KMS-11 (cell line): ENCODE measurements at regions not wholly inside any gene's neighbourhood (a gene's known extent, or its start where the extent isn't known, plus 50 kb on each side); places are given as distances from the start of the nearest gene placed in this dataset.

Source experiments
- H2AFZ ChIP-seq: fragments of 200-600 bp; sonication (generic); 2 replicates; pipeline ENCODE4 v1.6.1; 2016; ENCODE audit warnings: antibody characterized with exemption, mixed run types, low read depth
- H3K27ac ChIP-seq: fragments of 200-600 bp; sonication (generic); 2 replicates; pipeline ENCODE4 v1.6.1; 2016; ENCODE audit warnings: mild to moderate bottlenecking, mixed run types
- H3K27me3 ChIP-seq: fragments of 200-600 bp; sonication (generic); 2 replicates; pipeline ENCODE4 v1.6.1; 2017; ENCODE audit warnings: mild to moderate bottlenecking, low read depth, mixed run types, moderate library complexity; ENCODE audit not compliant: insufficient read depth
- H3K36me3 ChIP-seq: fragments of 200-600 bp; sonication (generic); 2 replicates; pipeline ENCODE4 v1.6.1; 2017; ENCODE audit warnings: mild to moderate bottlenecking, mixed run types; ENCODE audit not compliant: insufficient read depth
- H3K4me1 ChIP-seq: fragments of 200-600 bp; sonication (generic); 2 replicates; pipeline ENCODE4 v1.6.1; 2016; ENCODE audit warnings: mild to moderate bottlenecking, low read depth, mixed run types; ENCODE audit not compliant: poor library complexity, severe bottlenecking
- H3K4me2 ChIP-seq: fragments of 200-600 bp; sonication (generic); 2 replicates; pipeline ENCODE4 v1.7.0; 2016; ENCODE audit warnings: mild to moderate bottlenecking, mixed run types
- H3K4me3 ChIP-seq: fragments of 200-600 bp; sonication (generic); IDR thresholded peaks from 2 replicates; pipeline ENCODE4 v1.6.1; 2017; ENCODE audit warnings: low read depth, low read length, mixed read lengths; ENCODE audit not compliant: insufficient read depth
- H3K79me2 ChIP-seq: fragments of 200-600 bp; sonication (generic); 2 replicates; pipeline ENCODE4 v1.6.1; 2016; ENCODE audit warnings: low read depth, mixed run types; ENCODE audit not compliant: insufficient read depth
- H3K9ac ChIP-seq: fragments of 200-600 bp; sonication (generic); 2 replicates; pipeline ENCODE4 v1.6.1; 2016; ENCODE audit warnings: mild to moderate bottlenecking, mixed run types
- H4K20me1 ChIP-seq: fragments of 200-600 bp; sonication (generic); 2 replicates; pipeline ENCODE4 v1.6.1; 2016; ENCODE audit warnings: mild to moderate bottlenecking, mixed run types; ENCODE audit not compliant: insufficient read depth
- TF ChIP-seq, protein P1 (sequence below): fragments of 200-600 bp; sonication (generic); conservative IDR thresholded peaks from 2 replicates; pipeline ENCODE4 v1.6.1; 2017; ENCODE audit warnings: low read depth, mild to moderate bottlenecking, antibody characterized with exemption, low read length, moderate library complexity, mixed read lengths

DNA sequence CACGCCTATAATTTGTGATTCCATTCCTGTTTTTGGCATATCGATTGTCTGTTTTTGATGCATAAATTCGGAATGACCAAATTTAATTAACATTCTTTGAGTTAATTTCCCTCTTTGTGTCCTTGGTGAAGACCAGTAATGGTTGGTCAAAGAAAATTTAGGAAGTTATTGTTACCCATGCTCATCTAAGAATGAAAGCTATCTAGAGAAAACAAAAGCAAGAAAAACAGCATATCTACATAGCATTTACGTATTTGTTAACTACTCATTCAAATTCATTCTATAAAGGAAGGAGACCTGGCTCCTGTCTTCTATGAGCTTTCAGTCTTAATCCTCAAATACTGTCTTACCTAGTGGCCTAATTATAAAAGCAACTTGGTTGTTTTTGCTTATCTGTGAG is 59.2 kb upstream of the CHST9 start:
- Histone ChIP-seq H2AFZ (no peak overlapping the region), H3K4me1 (no peaks in the 10 kb centered on the region), H3K4me3 (no peak overlapping the region), H4K20me1 (no peaks in the 10 kb centered on the region), H3K36me3 (no peaks in the 10 kb centered on the region), H3K27ac (no peak overlapping the region), H3K4me2 (no peak overlapping the region), H3K79me2 (no peaks in the 10 kb centered on the region), H3K9ac (no peak overlapping the region), H3K27me3 (no peaks in the 10 kb centered on the region)
- TF ChIP-seq, protein P1, sequence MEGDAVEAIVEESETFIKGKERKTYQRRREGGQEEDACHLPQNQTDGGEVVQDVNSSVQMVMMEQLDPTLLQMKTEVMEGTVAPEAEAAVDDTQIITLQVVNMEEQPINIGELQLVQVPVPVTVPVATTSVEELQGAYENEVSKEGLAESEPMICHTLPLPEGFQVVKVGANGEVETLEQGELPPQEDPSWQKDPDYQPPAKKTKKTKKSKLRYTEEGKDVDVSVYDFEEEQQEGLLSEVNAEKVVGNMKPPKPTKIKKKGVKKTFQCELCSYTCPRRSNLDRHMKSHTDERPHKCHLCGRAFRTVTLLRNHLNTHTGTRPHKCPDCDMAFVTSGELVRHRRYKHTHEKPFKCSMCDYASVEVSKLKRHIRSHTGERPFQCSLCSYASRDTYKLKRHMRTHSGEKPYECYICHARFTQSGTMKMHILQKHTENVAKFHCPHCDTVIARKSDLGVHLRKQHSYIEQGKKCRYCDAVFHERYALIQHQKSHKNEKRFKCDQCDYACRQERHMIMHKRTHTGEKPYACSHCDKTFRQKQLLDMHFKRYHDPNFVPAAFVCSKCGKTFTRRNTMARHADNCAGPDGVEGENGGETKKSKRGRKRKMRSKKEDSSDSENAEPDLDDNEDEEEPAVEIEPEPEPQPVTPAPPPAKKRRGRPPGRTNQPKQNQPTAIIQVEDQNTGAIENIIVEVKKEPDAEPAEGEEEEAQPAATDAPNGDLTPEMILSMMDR, result no peak

GRCh38 chr18:27242392-27243047 is 57.4 kb upstream of the CHST9 start:
- Histone ChIP-seq H3K79me2 (no peaks in the 10 kb centered on the region), H3K4me2 (no peak overlapping the region), H3K4me1 (no peaks in the 10 kb centered on the region), H3K4me3 (no peak overlapping the region), H3K36me3 (no peaks in the 10 kb centered on the region), H2AFZ (no peak overlapping the region), H4K20me1 (no peaks in the 10 kb centered on the region), H3K9ac (no peak overlapping the region), H3K27ac (no peak overlapping the region), H3K27me3 (no peaks in the 10 kb centered on the region)
- TF ChIP-seq, protein P1, result no peak

GRCh38 chr18:27240383-27240782 is 55.3 kb upstream of the CHST9 start:
- Histone ChIP-seq H3K4me3 (no peak overlapping the region), H3K27ac (no peak overlapping the region), H3K4me2 (no peak overlapping the region), H3K79me2 (no peaks in the 10 kb centered on the region), H3K27me3 (no peaks in the 10 kb centered on the region), H2AFZ (no peak overlapping the region), H3K36me3 (no peaks in the 10 kb centered on the region), H3K4me1 (no peaks in the 10 kb centered on the region), H4K20me1 (no peaks in the 10 kb centered on the region), H3K9ac (no peak overlapping the region)
- TF ChIP-seq, protein P1, result no peak

GRCh38 chr18:27239669-27240068 is 54.6 kb upstream of the CHST9 start:
- Histone ChIP-seq H3K4me1 (no peaks in the 10 kb centered on the region), H3K27ac (no peak overlapping the region), H3K4me2 (no peak overlapping the region), H3K36me3 (no peaks in the 10 kb centered on the region), H3K4me3 (no peak overlapping the region), H3K27me3 (no peaks in the 10 kb centered on the region), H4K20me1 (no peaks in the 10 kb centered on the region), H2AFZ (no peak overlapping the region), H3K9ac (no peak overlapping the region), H3K79me2 (no peaks in the 10 kb centered on the region)
- TF ChIP-seq, protein P1, result no peak
